ENCODE measurements at regions not wholly inside any gene's neighbourhood (a gene's known extent, or its start where the extent isn't known, plus 50 kb on each side); places are given as distances from the start of the nearest gene placed in this dataset.

DNA sequence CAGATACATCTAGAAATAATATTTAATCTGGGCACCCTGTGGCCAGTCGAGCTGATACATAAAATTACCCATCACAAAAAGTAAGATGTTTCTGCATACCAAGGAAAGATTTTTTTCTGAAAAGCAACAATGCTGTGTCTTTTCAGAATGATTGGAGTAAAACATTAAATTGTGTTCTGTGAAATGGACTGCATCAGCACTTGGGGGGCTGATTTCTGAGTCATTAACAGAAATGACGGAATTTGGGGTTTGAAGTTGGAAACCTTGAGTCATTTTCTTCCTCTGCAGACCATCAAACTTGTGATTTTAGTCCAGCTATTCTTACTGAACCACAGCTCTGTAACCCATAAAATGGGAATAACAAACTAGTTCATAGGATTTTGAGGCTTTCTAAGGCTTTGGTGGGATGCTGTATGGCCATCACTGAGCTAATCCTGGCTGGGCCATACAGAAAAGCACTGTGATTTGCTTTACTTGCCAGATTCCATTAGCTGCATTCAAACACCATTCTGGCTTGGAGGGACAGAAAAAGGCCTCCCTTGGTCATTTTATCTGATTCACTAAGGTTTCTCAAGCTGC lies 739.4 kb upstream of the IGFBP3 start:
- DNase-seq: no peak

DNA sequence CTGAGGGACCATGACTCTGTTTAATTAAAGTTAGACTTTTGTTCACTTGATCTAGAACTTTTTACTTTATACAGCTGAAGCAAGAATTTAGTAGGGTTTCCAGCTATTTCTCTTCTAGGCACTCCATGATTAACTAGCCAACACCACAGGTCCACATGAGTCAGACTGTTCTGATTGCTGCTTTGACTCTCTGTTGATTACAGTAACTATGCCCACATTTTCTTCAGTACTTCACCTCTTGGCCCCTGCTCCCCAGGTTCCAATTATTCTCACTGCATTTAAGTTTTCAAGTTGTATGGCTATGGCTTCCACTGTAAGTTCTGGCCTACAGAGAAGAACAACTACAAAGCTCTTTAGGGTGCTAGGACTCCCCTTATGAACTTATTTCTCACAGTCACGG lies 737.2 kb upstream of the IGFBP3 start:
- no peak for DNase-seq

DNA sequence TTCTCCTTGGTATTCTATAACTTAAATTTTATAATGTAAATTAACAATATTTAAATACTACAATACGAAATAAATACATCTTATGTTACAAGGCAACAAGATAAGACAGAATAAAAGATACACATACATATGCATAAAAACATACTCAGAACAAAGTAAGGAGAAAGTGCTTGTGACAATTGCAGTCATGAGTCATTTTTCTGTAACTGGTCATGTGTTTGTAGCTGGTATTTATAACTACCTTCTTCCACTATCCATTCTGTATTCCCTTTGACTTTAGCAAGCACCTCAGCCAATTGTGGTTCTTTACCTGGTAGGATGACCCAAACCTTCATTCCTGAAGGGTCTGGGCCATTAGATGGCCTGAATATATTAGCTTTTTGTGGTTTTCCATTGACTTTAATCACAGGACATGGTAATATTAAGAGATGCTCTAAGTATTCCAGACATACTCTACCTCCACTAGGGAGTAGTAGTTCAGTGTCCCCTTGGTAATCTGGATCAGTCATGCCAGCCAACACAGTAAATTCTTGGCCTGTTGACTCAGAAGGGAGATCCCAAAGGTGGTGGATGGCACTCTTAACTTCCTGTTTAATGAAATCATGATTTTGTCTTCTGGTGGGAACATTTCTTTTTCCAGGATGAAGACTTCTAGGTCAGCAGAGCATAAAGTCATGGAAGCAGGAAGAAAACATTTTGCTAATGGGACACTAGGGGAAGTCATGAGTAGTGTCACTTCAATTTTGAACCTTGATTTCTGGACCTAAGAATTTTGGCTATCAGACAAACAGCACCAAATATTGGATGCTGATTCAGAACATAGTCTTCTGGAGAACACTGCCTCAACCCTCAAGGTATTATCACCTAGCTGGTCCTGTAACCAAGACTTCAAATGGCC lies 733.7 kb upstream of the IGFBP3 start:
- DNase-seq: no peak

DNA sequence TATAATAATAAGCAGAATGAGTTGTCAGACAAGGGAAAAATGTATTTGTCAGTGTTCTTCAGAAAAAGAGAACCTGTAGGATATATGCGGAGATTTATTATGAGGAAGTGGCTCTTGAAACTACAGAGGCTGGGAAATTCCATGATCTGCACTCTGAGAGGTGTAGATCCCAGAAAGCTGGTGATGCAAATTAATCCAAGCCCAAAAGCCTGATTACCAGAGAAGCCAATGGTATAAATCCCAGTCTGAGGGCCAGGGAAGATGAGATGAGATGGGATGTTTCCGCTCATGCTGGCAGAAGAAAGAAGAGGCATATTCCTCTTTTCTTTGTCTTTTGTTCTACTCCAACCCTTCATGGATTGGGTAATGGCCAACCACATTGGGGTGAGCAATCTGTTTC lies 732.8 kb upstream of the IGFBP3 start:
- no peak for DNase-seq

DNA sequence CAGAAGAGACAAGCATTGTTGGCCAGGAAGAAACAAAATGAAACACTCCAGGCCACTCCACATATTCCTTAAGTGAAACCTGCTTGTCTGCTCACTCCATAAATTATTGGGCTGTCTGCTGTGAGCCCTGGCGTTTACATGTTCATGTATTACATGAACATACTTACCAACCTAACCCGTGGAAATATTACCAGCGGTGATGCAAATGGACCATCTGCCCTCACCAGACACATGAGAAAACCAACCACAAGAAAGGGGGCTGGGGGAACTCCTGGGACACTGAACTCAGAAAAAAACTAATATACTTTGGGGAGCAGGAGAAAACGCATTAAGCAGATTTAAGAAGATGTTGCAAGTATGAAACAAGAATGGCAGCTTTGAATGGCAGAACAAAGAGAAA lies 731.2 kb upstream of the IGFBP3 start:
- no peak for DNase-seq

DNA sequence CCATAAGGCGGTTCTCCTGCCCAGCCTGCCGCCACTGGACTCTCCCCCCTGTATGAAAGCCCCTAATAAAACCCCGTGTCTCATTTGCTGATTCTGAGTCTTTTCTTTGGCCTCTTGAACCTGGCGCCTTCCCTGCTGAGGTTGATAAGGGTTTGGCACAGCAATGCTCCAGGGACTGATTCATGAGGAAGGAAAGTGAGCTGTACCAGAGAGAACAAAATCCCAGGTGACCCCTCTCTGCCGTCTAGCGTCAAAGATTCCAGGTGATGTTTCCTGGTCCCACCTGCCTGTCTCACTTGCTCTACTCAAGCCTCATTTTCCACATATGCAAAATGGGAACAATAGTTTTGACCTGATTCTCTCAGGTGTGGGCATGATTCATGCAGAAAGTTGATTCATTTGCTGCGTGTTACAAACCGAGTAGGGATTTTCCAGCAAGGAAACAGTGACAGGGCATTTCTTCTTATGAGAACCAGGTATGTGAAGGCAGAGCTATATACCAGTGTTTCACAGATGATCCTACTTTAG lies 730.6 kb upstream of the IGFBP3 start:
- no peak for DNase-seq

DNA sequence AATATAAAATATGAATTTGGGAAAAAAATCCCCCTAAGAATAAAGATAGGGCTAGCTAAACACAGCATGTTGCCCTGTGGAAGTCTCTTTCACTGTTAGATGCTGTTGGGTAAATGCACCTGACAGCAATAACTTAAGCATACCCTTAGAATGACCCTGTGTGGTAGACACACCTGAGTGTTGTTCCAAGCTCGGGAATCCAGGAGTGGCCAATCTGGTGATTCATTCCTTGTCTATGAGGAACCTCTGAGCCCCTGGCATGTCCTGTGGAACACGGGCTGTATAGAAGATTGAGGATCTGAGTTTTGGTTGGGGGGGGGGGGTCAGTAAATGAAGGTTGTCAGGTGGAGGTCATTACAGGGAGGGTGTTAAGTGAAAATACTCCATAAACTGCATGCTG lies 730.0 kb upstream of the IGFBP3 start:
- no peak for DNase-seq

DNA sequence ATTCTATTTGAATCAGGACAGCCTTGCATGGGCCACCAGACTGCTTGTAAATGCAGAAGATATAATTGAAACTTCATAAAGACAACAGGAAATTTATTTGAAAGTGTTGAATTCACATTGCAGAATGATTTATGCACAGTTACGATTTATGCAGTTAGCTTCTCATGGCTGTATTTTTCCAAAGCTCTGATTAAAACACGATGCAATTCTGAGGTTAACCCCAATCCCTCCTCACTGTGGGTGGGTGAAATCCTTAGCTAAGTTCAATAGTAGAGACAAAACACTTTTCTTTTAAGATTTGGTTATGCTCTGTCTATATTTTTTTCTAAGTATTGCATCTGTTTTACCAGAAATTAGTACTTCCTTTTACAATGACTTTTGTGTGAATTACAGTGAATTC lies 728.8 kb upstream of the IGFBP3 start:
- DNase-seq: no peak

DNA sequence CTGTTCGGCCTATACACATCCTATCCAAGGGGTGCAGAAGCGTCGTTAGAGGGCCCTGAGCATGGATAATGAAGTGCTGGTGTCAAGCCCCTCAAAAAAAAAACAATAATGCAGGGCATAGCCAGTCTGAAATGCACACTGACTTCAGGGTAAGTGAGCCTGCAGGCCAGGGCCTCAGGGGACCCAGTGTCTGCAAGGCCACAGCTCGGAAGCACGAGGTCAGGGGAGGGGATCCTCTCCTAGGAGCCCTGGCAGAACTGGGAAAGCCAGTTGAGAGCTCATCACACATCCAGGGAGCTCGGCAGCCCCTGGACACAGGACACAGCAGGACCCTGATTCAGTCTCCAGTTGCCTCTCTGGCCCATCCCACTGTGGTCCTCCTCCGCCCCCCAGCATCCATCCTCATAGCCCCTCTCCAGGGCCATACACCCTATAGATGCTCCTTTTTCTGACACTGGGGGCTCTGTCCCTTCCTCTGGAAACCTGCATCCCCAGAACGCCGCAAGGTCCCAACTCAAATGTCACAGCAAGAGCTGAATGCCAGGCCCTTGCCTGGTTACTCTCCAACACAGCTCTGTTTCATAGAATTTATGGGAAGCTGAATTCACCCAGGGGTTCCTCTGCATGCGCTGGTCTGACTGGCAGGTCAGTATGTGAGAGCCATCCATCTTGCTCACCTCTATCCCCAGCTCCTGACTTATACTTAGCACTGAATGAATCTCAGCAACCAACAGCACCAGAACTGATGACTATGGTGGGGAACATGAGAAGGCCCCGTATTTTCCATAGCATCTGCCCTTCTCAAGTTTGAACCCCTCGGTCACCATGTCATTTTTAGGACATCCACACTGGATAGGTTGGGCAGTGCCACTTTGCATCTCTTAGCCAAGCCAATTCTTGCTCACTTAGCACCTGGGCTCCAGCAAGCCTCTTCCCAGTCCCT lies 717.0 kb upstream of the IGFBP3 start:
- DNase-seq: no peak

DNA sequence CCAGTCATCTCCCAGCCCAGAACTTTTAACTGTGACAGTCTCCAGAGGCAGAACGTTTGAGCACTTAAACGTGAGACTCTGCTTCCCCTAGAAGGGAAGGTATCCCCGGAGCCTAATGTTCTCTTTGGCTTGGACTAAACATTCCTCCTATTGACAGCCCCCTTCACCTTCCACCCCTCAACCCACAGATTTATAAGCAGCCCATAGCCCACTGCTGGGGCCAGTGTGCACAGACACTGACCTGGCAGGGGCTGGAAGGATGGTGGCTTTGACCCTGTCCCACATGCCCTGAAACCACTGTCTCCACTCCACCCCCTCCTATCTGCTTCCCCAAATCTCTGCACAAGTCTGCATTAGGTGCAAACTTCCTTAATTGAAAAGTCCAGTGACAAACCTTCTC lies 715.0 kb upstream of the IGFBP3 start:
- DNase-seq: no peak

DNA sequence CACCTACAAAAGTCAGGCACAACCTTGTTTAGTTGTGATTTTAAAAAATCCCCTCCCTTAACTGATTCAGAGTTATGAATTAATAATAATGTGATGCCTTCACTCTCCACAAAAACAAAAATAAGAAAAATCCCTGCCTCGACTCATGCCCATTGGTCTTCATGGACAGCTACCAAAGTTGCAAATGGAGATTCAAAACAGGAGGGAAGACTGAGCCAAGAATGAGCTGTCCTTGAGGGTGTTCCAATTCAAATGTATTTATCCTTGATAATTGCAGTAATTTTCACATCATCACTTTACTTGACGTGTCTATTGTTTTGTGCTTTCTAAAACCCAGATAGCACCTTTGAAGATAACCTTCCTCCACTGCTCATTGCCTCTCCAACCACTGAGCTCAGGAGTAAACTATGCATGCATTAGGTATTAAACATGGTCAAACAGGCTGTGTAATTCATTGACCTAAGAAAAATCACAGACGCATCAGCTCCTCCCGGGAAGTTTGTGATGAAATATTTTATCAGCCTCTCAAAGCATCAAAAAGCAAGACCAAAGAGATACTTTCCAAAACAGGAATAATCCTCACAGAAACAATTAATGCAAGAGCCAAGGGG lies 712.7 kb upstream of the IGFBP3 start:
- no peak for DNase-seq

DNA sequence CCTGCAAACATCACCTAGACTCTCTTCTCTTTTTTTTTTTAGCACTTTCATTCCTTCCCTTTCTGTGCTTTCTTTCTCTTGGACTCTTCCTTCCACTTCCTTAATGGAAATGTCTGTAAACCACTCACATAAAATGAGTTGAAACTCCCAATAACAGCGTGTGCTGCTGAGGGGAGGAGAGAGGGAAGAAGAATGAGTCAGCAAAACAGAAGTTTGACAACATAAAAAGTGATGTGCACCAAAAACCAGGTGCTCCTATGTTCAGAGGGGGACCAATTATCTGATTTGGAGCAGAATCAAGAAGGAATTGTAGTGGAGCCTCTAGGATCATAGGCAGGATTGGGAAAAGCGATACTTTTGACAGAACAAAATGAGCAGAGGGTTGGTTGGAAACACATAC lies 712.1 kb upstream of the IGFBP3 start:
- no peak for DNase-seq

DNA sequence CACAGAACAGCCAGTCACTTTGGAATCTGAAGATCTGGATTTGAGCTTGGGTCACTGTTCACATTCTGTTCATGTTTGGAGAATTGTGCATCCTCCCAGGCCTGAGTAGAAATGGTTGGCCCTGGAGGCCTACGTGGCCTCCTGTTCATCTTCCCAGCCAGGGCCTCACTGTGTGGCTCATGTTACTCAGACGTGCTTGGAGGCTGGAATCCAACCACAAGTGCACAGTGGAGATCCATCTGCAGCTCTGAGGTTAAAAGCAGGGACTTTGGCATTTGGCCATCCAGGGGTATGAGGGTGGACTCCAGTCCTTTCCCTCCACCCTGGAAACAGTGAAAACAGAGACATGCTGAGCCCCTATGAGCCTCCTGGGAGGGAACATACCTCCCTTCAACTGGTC lies 709.0 kb upstream of the IGFBP3 start:
- DNase-seq: no peak

DNA sequence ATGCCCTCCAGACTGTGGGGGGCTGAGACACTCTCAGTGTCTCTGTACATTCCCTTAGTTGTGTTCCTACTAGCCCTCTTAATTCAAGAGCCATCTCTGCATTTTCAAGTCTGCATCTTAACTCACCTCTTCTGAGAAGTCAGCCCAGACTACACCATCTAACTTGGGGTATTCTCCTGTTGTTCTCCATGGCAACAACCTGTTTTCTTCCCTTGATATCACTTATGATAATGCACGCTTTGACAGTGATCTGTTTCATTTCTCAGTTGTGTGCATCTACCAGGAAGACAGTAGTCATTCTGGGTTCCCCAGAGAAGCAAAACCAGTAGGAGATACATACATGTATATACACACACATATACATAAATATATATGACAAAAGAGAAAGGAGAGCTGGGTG lies 707.3 kb upstream of the IGFBP3 start:
- DNase-seq: no peak

DNA sequence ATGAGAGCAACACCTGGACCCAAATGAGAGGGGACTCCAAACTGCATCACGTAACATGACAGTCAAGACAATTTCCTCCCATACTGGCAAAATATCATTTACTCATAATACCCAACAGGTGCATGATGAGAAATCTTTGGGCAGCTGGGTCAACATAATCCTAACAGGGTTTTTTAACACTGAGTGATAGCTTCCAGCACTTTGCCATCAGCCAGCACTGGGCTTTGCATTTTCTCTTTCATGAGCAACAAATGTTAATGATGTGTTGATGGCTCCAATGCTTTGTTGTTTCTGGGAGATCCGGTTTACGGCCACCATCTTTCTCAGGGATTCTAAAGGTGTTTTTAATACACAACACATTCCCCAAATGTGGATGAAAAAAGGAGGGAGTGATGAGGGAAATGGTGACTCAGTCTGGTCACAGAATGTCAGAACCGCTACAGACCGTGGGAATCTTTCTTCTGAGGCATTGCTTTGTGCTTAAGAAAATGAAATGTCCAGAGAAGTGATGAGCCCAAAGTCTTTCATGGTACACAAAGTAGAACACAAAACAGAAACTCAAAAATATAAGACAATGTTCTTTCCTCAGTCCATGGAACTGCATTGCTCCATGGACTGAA lies 705.7 kb upstream of the IGFBP3 start:
- no peak for DNase-seq

DNA sequence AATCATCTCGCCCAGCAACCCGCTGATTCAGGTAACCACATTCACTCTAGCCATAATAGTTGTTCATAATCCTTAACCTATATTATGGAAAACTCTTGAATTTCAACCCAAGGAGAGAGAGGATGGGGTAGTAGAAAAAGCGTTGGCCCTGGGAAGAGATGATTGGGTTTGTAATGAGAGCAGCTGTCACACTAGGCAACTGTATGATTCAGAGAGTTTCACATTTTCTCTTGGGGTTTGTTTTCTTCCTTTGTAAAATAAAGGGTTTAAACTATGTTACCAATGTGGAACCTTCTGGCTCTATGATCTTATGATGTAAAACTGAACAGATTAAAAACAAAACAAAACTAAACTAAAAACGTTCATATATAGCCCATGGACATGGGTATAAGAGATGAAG lies 705.2 kb upstream of the IGFBP3 start:
- DNase-seq: no peak

DNA sequence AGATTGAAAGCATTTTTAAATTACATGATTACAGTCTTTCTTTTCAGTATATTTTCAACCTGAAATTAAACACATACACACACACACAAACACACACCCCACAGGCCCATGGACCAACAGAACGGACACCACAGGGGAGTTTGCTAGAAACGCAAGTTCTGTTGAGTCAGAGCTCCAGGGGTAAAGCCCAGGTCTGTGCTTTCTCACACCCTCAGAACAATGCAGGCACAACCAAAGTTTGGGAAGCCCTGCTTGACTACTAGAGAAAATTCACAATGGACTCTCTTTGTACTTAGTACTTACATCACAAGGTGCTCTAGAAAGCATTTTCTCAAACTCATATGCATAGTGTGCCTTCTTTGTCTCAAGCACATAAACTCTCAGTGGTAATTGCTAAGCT lies 704.0 kb upstream of the IGFBP3 start:
- DNase-seq: no peak

DNA sequence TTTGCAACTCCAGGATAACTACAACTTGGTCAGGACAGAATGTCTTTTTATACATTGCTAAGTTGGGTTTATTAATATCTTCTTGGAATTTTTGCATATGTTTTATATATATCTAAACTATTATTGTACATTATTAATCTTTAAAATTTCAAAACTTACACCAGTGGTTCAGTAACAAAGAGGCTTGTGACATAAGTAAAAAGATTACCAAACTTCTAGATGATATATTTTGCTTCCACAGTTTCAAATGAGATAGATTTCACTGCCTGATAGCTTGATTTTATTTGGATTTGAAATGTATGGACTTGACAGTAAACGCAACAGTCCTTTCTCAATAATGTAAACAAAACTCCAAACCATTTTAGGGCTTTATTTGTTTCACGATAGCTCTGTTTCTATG lies 701.2 kb upstream of the IGFBP3 start:
- DNase-seq: no peak

DNA sequence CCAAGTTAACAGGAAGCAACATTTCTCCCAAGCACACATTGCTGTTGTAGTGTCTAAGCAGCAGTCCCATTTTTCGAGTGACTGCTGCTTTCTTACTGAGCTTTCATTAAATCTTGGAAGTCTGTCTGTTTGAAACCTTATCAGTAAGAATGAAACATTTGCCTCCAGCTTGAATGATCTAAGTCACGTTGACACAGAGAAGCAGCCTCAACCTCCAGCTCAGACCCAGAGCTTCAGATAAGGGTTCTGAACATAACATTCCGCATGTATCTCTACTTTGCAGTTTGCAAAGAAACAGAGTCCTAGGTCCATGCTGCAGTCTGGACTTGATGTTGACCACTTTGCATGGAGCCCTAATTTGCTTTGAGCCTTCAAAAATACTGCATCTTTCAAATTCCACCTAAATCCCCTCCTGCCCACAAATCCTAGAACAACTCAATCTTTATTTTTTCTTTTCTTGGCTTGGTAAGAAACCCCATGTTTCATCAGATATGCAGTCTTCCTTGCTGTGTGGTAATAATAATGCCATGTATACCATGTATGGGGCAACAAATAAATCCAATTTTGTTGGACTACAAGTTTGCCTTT lies 698.7 kb upstream of the IGFBP3 start:
- no peak for DNase-seq

DNA sequence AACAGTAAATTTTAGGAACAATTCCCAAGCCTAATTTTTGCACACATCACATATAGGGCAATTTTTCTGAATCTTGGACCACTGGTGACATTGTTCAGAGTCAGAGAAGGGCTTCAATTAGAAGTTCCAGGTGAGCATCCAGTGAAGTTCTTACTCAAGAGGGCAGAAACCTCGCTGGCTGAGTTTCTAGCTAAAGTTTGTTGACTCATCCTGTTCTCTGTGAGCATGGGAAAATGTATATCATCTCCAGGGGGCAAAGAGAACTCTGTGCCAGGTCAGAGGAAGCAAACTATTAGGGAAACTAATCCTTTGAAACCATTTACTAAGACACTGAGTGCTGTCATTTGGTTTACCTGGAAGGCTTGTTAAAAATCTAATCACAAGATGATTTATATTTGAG lies 695.6 kb upstream of the IGFBP3 start:
- DNase-seq: no peak

DNA sequence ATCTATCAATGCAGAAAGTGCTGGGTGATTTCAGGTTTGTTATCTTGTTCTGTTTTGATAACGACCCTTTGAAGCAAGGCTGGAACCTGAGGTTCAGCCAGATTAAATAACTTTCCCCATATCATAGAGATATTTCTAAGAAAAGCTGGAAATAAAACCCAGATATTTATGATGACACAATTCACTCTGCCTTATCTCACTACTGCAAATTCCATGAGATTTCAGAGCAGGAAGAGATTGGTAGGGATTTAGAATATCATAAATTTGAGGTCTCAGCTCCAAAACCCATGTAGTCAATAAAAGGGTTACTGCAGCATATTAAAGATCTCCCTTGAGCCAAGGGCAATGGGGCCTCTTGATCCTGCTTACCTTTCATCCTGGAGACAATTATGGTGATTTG lies 692.5 kb upstream of the IGFBP3 start:
- DNase-seq: no peak

DNA sequence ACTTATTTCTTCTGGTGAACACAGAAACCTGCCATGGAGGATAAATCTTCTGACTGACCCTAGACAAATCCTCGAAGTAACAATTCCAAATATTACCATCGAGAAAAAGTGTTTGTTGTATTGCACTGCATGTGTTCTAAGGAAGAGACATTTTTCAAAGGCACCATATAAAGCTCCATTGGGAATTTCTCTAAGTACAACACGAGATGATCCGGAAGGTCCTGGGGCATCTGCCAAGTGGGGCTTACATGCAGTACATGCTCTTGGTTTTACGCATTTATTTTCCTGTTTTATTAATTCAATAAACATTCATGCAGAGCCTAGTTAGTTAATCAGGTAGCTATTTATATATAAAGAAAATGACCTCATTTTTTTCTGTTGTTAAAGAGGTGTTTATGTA lies 692.0 kb upstream of the IGFBP3 start:
- no peak for DNase-seq

Data from effector CD8-positive, alpha-beta T cell (primary cell).